Left ventricle myocardium inferior (tissue), 1 donor: ENCODE measurements at regions not wholly inside any gene's neighbourhood (a gene's known extent, or its start where the extent isn't known, plus 50 kb on each side); places are given as distances from the start of the nearest gene placed in this dataset.

Source experiments
- DNase-seq: peaks from one replicate; pipeline ENCODE4 v3.0.0-alpha.2; 2020
- H3K27ac ChIP-seq: fragments of 200-600 bp; replicated peaks from 2 replicates; pipeline ENCODE4 v1.8.0; 2021
- H3K27me3 ChIP-seq: fragments of 200-600 bp; 2 replicates; pipeline ENCODE4 v1.8.0; 2021; ENCODE audit warnings: low read depth
- H3K36me3 ChIP-seq: fragments of 200-600 bp; 2 replicates; pipeline ENCODE4 v1.8.0; 2021
- H3K4me1 ChIP-seq: fragments of 200-600 bp; 2 replicates; pipeline ENCODE4 v1.8.0; 2021
- H3K4me3 ChIP-seq: fragments of 200-600 bp; 2 replicates; pipeline ENCODE4 v1.8.0; 2021; ENCODE audit warnings: mild to moderate bottlenecking, moderate library complexity
- H3K9me3 ChIP-seq: fragments of 200-600 bp; replicated peaks from 2 replicates; pipeline ENCODE4 v1.8.0; 2021
- CTCF ChIP-seq: fragments of 200-600 bp; IDR thresholded peaks from 2 replicates; pipeline ENCODE4 v1.8.0; 2021; ENCODE audit warnings: antibody characterized with exemption, mild to moderate bottlenecking, borderline replicate concordance
- intact Hi-C: fragments of 100-400 bp; cut with micrococcal nuclease; formaldehyde crosslinking; loops from one replicate; pipeline ENCODE4 v1.11.0; 2022
- donor health status: DM: no; HTN: yes; CAD: no; lungs with severe emphysema.

GRCh38 chr20:12882832-12883506 lies 125.8 kb upstream of the SPTLC3 start:
- Histone ChIP-seq H3K4me1 (no peaks in the 10 kb centered on the region), H3K9me3 (no peaks in the 10 kb centered on the region), H3K36me3 (no peaks in the 10 kb centered on the region), H3K4me3 (no peak overlapping the region), H3K27me3 (peaks cover 3% of the 10 kb centered on the region), H3K27ac (no peak overlapping the region)
- no peak for TF ChIP-seq CTCF
- intact Hi-C loops, result no loop called here
- no peak for DNase-seq

- Histone ChIP-seq H3K9me3 (no peaks in the 10 kb centered on the region), H3K27me3 (peaks cover 3% of the 10 kb centered on the region), H3K36me3 (no peaks in the 10 kb centered on the region), H3K27ac (no peak overlapping the region), H3K4me1 (no peaks in the 10 kb centered on the region), H3K4me3 (no peak overlapping the region)
- intact Hi-C loops, result no loop called here
- DNase-seq, result no peak
- TF ChIP-seq CTCF, result no peak
These were observed 125.3 kb upstream of the SPTLC3 start for GRCh38 chr20:12883507-12883885.

GRCh38 chr20:12886618-12887363 lies 122.0 kb upstream of the SPTLC3 start:
- Histone ChIP-seq H3K27ac (no peak overlapping the region), H3K36me3 (no peaks in the 10 kb centered on the region), H3K27me3 (no peaks in the 10 kb centered on the region), H3K9me3 (no peaks in the 10 kb centered on the region), H3K4me3 (no peak overlapping the region), H3K4me1 (no peaks in the 10 kb centered on the region)
- intact Hi-C loops, result no loop called here
- no peak for TF ChIP-seq CTCF
- DNase-seq, result no peak

GRCh38 chr20:12891643-12892042 lies 117.1 kb upstream of the SPTLC3 start:
- H3K27me3 ChIP-seq, result no peaks in the 10 kb centered on the region
- H3K9me3 ChIP-seq, result no peaks in the 10 kb centered on the region
- DNase-seq, result peak; percentile 25
- H3K36me3 ChIP-seq, result no peaks in the 10 kb centered on the region
- no peak overlapping the region for H3K4me3 ChIP-seq
- intact Hi-C loops, result no loop called here
- no peak overlapping the region for H3K27ac ChIP-seq
- no peaks in the 10 kb centered on the region for H3K4me1 ChIP-seq
- no peak for TF ChIP-seq CTCF

DNA sequence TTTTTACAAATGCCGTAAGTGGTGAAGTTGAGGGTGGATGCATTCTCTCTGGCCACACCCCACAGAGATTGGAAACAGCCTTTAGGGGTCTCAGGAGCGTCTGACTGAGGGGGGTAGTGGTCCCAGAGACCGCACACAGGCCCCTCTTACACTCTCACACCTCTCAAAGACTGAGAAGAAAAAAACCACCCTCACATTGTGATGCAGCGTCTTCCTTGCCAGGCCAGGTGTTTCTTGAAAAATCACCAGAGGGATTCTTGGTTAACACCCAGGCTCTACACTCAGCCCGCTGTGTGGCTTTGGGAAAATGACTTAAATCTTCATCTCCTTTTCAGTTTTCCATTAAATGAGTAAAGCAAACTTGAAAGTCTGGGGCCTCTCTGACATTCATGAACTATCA lies 115.8 kb upstream of the SPTLC3 start:
- Histone ChIP-seq H3K27me3 (no peaks in the 10 kb centered on the region), H3K4me1 (no peaks in the 10 kb centered on the region), H3K27ac (no peak overlapping the region), H3K36me3 (no peaks in the 10 kb centered on the region), H3K9me3 (no peaks in the 10 kb centered on the region), H3K4me3 (no peak overlapping the region)
- TF ChIP-seq CTCF, result no peak
- intact Hi-C loops, result no loop called here
- no peak for DNase-seq
